WTC11 (cell line): ENCODE measurements at regions not wholly inside any gene's neighbourhood (a gene's known extent, or its start where the extent isn't known, plus 50 kb on each side); places are given as distances from the start of the nearest gene placed in this dataset.

Source experiments
- ATAC-seq: fragments of 200-7000 bp; cut with Tn5 transposase; 2 replicates; pipeline ENCODE4 v1.10.0; 2021; ENCODE audit warnings: mild to moderate bottlenecking, moderate library complexity
- CTCF ChIA-PET: fragments of 300-600 bp; sonication (Branson Sonifier 250); formaldehyde crosslinking; loops from one replicate; lab custom pipeline; 2021; ENCODE audit warnings: antibody characterized with exemption; lab: Charles Lee
- POLR2A ChIA-PET: fragments of 350-600 bp; sonication (Branson Sonifier 250); formaldehyde crosslinking; loops from one replicate; lab custom pipeline; 2021; ENCODE audit warnings: antibody characterized with exemption; lab: Charles Lee
- DNase-seq: peaks from one replicate; pipeline ENCODE4 v3.0.0; 2021; ENCODE audit warnings: low spot score
- H3K27ac Mint-ChIP-seq: 2 replicates; pipeline ENCODE4 v1.8.0; 2021; ENCODE audit warnings: mixed read lengths
- H3K27me3 Mint-ChIP-seq: 2 replicates; pipeline ENCODE4 v1.8.0; 2021; ENCODE audit warnings: low read depth, mild to moderate bottlenecking, moderate library complexity, mixed read lengths
- H3K36me3 Mint-ChIP-seq: 2 replicates; pipeline ENCODE4 v1.8.0; 2021; ENCODE audit warnings: mixed read lengths
- H3K4me1 Mint-ChIP-seq: 2 replicates; pipeline ENCODE4 v1.8.0; 2022; ENCODE audit warnings: mixed read lengths
- H3K4me3 Mint-ChIP-seq: 2 replicates; pipeline ENCODE4 v1.8.0; 2021; ENCODE audit warnings: mild to moderate bottlenecking, moderate library complexity, mixed read lengths
- H3K9me3 Mint-ChIP-seq: 2 replicates; pipeline ENCODE4 v1.8.0; 2021; ENCODE audit warnings: mixed read lengths
- EMX1 ChIP-seq: fragments of 250-450 bp; sonication (Bioruptor Pico); IDR thresholded peaks from 2 replicates; pipeline ENCODE4 v1.8.0; 2021; ENCODE audit warnings: mild to moderate bottlenecking
- FOXK1 ChIP-seq: sonication (generic); formaldehyde crosslinking; IDR thresholded peaks from 2 replicates; pipeline ENCODE4 v1.8.0; 2022; ENCODE audit warnings: mild to moderate bottlenecking, moderate library complexity, missing genetic modification reagents
- FOXP4 ChIP-seq: sonication (generic); formaldehyde crosslinking; IDR thresholded peaks from 2 replicates; pipeline ENCODE4 v1.8.0; 2022; ENCODE audit warnings: mild to moderate bottlenecking, missing genetic modification reagents
- HMGXB4 ChIP-seq: sonication (generic); formaldehyde crosslinking; IDR thresholded peaks from 2 replicates; pipeline ENCODE4 v1.8.1; 2023; ENCODE audit warnings: mild to moderate bottlenecking, moderate library complexity, missing genetic modification reagents
- JUN ChIP-seq: sonication (generic); formaldehyde crosslinking; IDR thresholded peaks from 2 replicates; pipeline ENCODE4 v1.8.0; 2023; ENCODE audit warnings: mild to moderate bottlenecking, missing genetic modification reagents
- KAT7 ChIP-seq: sonication (generic); formaldehyde crosslinking; IDR thresholded peaks from 2 replicates; pipeline ENCODE4 v1.8.1; 2023; ENCODE audit warnings: missing genetic modification reagents, mild to moderate bottlenecking, borderline replicate concordance
- MAX ChIP-seq: sonication (generic); formaldehyde crosslinking; IDR thresholded peaks from 2 replicates; pipeline ENCODE4 v1.8.0; 2022; ENCODE audit warnings: mild to moderate bottlenecking, missing genetic modification reagents
- SMAD4 ChIP-seq: sonication (generic); formaldehyde crosslinking; IDR thresholded peaks from 2 replicates; pipeline ENCODE4 v1.8.0; 2022; ENCODE audit warnings: mild to moderate bottlenecking, missing genetic modification reagents
- STAT6 ChIP-seq: sonication (generic); formaldehyde crosslinking; conservative IDR thresholded peaks from 2 replicates; pipeline ENCODE4 v1.8.1; 2023; ENCODE audit warnings: mild to moderate bottlenecking, low read depth, missing genetic modification reagents, moderate library complexity
- TEAD4 ChIP-seq: sonication (generic); formaldehyde crosslinking; IDR thresholded peaks from 2 replicates; pipeline ENCODE4 v1.8.0; 2022; ENCODE audit warnings: mild to moderate bottlenecking, missing genetic modification reagents
- ZNF512 ChIP-seq: sonication (generic); formaldehyde crosslinking; IDR thresholded peaks from 2 replicates; pipeline ENCODE4 v1.8.1; 2022; ENCODE audit warnings: missing genetic modification reagents, borderline replicate concordance
- ZNF532 ChIP-seq: fragments of 250-450 bp; sonication (Bioruptor Pico); IDR thresholded peaks from 2 replicates; pipeline ENCODE4 v1.9.0; 2021; ENCODE audit warnings: mild to moderate bottlenecking, borderline replicate concordance
- ZSCAN18 ChIP-seq: fragments of 250-450 bp; sonication (Bioruptor Pico); IDR thresholded peaks from 2 replicates; pipeline ENCODE4 v2.1.2; 2022; ENCODE audit warnings: mild to moderate bottlenecking, moderate library complexity

GRCh38 chr5:124468671-124469411, 277.6 kb downstream of the ZNF608 start (continued):
- TF ChIP-seq HMGXB4 (no peak), ZNF532 (no peak), EMX1 (CRISPR knock-in tag) (no peak), ZSCAN18 (CRISPR knock-in tag) (no peak), KAT7 (CRISPR knock-in tag) (no peak), JUN (no peak), FOXP4 (CRISPR knock-in tag) (peak; percentile 88; the same call in 1 of the 2 replicates), STAT6 (no peak), SMAD4 (CRISPR knock-in tag) (no peak), FOXK1 (CRISPR knock-in tag) (peak; percentile 47; the same call in 1 of the 2 replicates)

- ATAC-seq (no peak), DNase-seq (no peak)
- ChIA-PET POLR2A (no interaction called here), CTCF (no interaction called here)
- Mint-ChIP-seq H3K4me3 (peak overlapping the region; percentile 7; the same call in 1 of the 2 replicates), H3K9me3 (peaks cover 17% of the 10 kb centered on the region), H3K27me3 (no peaks in the 10 kb centered on the region), H3K27ac (peak overlapping the region; percentile 79), H3K36me3 (peaks cover 20% of the 10 kb centered on the region), H3K4me1 (peaks cover 71% of the 10 kb centered on the region)
- TF ChIP-seq ZNF532 = no peak
- TF ChIP-seq ZNF512 (CRISPR knock-in tag) = no peak
- TF ChIP-seq TEAD4 (CRISPR knock-in tag) = no peak
- no peak for TF ChIP-seq MAX (CRISPR knock-in tag)
- no peak for TF ChIP-seq FOXK1 (CRISPR knock-in tag)
Observed at GRCh38 chr5:124467745-124468144, 278.7 kb downstream of the ZNF608 start.
